Suppressor macrophage treated with lipopolysaccharide for 4 hours (primary cell): ENCODE measurements at regions not wholly inside any gene's neighbourhood (a gene's known extent, or its start where the extent isn't known, plus 50 kb on each side); places are given as distances from the start of the nearest gene placed in this dataset.
A peak's percentile ranks its signal among the peaks of the same experiment; 100 is the strongest.
"Not testable (repeated sequence)": the region's sequence is repeated elsewhere in the genome, so short reads cannot be mapped to it uniquely, and the experiment has no call there.

ENCODE experiments used
- DNase-seq: peaks from one replicate; pipeline ENCODE4 v3.0.0-alpha.2; 2020

DNA sequence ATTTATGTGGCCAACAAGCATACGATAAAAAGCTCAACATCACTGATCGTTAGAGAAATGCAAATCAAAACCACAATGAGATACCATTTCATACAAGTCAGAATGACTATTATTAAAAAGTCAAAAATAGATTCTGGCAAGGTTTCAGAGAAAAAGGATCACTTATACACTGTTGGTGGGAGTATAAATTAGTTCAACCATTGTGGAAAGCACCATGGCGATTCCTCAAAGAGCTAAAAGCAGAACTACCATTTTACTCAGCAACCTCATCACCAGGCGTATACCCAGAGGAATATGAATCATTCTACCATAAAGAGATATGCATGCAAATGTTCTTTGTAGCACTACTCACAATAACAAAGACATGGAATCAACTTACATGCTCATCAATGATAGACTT is 478.7 kb upstream of the GALNTL6 start:
- DNase-seq: no peak

DNA sequence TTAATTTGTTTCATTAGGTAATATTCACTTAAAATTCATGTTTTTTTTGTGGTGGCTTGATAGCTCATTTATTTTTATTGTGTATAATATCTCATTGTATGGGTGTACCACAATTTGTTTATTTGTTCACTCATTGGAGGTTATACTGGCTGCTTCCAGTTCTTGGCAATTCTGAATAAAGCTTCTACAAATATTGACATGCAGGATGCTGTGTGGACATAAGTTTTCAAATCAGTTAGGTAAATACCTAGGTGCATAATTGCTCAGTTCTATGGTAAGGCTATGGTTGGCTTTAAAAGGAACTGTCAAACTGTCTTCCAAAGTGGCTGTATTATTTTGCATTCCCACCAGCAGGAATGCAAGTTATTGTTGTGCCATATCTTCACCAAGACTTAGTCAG is 504.5 kb upstream of the GALNTL6 start:
- DNase-seq: no peak

DNA sequence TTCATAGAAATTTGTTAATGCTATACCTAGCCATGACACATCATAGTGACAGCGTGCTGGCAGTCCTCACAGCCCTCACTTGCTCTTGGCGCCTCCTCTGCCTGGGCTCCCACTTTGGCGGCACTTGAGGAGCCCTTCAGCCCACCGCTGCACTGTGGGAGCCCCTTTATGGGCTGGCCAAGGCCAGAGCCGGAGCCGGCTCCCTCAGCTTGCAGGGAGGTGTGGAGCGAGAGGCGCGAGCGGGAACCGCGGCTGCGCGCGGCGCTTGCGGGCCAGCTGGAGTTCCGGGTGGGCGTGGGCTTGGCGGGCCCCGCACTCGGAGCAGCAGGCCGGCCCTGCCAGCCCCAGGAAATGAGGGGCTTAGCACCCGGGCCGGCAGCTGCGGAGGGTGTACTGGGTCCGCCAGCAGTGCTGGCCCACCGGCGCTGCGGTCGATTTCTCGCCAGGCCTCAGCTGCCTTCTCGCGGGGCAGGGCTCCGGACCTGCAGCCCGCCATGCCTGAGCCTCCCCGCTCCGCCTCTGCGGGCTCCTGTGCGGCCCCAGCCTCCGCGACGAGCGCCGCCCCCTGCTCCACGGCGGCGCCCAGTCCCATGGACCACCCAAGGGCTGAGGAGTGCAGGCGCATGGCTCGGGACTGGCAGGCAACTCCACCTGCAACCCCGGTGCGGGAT is 515.0 kb upstream of the GALNTL6 start:
- not testable (repeated sequence) for DNase-seq

DNA sequence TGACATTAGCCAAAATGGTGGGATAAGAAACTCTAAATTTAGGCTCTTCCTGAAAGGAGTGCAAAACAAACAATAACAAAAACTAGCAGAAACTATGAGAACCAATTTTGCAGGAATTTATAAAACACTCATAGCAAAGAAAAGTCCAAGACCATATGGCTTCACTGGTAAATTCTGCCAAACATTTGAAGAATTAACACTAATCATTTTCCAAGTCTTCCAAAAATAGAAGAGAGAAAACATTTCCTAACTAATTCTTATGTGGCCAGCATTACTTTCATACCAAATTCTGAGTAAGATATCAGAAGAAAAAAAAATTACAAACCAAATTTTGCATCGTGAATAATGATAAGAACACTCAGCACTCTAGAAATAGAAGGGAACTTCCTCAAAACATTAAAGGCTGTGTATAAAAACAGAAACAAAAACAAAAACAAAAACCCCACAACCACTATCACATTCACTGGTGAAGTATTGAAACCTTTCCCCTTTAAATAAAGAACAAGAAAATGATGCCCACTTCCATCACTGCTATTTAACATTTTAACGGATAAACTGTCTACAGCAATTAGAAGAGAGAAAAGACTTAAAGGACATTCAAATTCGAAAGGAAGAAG is 524.3 kb upstream of the GALNTL6 start:
- peak; percentile 0 for DNase-seq

DNA sequence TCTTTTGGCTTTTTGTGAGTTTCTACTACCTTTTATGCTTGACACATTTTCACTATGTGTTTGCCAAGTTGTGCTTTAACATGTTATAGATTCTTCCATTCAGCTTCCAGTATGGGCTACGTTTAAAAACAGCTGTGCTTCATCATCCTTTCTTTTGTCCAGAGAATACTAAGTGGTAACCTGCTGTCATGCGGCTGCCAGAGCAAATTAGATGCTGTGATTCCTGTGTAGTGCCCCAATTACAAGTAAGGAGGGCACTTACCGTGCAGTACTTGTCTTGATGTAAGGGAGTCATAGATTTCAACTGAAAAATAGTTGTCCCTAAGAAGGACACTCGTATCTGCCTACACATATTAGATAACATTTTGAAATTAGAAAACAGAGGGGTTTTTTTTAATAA is 531.8 kb upstream of the GALNTL6 start:
- DNase-seq: no peak

DNA sequence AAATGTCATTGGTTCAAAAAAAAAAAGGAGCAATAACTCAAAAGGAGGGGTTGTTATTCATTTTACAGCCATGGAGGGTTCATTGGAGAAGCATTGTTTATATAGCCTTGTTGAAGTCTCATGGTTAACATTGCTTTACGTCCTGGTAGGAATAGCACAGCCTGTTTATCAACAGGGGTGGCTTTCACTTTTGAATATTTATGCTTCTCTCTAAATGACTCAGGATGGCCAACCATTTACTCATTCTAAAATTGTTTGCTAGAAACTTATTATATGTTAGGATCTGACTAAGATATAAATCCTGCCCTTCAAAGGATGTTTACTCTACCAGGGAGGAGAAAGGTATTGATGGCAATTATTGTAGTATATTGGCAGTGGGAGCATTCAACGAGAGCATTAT is 534.1 kb upstream of the GALNTL6 start:
- no peak for DNase-seq

DNA sequence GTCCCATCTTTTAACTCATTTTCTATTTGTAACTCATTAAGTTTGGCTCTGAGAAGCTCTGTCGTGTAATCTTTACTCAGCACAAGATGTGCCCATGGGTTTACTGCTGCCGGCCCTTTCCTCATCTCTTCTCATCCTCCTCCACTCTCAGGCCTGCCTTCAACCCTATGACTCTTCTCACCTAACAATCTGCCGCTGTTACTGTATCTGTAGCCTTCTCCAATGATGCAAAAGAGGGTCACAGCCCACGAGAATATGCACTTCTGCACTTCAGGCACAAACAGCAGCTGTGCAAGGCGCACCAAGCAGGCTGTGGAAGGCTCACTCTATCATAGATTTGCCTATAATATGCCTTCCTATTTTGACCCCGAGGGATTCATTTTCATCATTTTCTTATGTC is 546.5 kb upstream of the GALNTL6 start:
- no peak for DNase-seq

DNA sequence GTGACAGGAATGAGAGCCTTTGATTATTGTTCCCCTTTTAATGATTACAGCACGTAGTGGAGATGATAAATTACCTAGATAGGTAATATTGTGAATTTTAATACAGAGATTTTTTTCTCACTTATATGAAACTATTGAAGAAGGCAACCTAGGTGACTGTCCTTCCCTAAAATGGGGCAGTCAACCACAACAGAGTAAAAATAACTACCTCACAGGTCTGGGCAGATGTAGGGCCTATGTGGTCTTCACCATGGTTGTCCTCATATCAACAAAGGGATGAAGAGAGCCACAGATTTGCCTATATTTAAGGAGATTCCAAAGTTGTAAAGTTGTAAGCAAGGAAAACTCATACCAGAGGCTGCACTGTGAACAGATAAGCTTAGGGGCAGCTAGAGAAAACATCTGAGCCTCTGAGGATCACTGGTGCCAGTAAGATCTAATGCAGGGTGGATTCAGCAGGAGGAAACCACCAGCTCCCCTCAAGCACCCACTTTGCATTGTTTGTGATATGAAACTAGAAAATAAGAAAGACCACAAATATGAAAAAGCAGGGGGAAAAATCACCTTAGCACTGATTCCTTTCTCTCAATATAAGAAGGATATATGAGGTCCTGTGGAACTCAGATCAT is 547.9 kb upstream of the GALNTL6 start:
- no peak for DNase-seq

DNA sequence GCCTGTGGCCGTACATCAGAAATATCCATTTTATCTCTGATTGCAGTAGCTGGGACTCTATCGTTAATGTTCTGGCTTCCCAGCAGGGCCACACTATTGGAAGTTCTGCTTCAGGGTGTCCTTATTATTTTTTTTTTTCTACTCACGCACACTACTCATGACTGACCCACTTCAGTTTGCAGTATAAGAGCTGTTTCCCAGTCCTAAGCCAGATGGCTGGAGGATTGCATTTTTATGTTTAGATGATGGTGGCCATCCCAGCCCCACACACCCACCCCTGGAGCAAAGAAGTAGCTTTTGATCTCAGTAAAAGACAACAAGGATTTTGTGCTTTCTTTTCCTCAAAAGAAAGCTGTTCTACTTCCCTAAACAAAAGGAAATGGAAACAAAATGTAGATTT is 557.0 kb upstream of the GALNTL6 start:
- DNase-seq: no peak

DNA sequence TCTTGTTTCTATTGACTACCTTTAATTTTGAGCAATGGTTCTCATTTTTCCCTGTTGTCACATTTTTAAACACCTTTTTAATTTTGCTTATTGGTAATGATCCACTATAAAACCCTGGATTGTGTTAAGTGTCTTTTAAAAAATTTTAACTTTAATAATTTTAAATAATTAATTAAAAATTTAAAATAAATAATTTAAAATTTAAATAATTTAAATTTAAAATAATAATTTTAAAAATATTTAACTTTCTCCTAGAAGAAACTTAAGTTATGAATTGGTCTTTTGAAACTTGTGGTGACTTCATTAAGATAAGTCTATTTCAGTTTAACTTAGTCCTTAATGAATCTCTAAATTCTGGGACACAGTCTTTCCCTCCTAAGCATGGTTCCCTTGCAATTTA is 566.3 kb upstream of the GALNTL6 start:
- DNase-seq: no peak

DNA sequence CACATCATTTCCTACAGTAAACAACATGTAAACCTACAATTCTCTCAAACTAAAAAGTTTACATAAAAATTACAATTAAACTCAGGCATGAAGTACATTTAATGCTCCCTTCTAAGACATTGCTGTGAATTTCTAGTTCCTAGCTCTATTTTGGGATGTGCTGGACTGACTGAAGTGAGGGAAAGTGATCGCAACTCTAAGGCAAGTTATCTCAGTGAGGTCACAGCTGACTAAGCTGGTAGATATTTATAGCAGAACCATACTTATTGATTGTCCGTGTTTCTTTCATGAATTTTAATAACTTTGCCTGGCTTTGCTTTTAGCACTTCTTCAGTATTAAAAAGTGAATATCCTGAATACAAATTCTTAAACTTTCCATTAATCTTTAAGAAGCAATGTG is 570.4 kb upstream of the GALNTL6 start:
- no peak for DNase-seq

DNA sequence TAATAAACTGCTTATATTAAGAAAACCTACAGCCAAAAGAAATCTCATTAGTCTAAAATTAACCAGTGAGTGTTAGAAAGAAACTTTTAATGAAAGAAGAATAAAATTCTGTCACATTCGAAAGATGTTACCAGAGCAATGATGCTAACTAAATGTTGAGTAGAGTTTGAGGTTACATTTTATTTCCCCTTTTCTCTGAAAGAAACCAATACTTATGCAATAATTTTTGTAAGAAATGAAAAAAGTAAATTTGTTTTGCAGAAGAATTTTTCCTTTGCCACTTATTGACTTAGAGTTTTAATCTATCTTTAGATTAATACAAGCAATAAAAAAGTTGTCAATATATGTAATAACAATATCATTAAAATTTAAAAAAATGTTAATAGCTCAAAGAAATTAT is 574.0 kb upstream of the GALNTL6 start:
- peak; percentile 11 for DNase-seq

DNA sequence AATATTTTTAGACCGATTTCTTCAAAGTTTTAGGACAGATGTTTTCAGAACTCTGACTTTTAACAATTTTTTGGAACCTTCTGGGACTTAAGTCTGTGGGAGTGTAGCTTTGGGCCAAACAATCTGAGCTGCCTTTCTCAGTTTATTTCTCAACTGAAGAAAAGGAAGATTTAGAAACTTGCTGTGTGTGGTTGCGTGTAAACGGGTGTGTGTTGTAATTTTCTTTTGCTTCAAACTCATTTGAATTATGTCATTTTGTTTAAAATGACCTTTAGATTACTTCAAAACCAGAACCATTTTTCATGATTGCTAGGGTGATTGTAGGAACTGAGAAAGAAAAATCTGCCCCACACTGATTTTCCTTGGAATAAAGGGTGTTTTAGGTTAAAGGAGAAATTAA is 577.7 kb upstream of the GALNTL6 start:
- DNase-seq: peak; percentile 54

DNA sequence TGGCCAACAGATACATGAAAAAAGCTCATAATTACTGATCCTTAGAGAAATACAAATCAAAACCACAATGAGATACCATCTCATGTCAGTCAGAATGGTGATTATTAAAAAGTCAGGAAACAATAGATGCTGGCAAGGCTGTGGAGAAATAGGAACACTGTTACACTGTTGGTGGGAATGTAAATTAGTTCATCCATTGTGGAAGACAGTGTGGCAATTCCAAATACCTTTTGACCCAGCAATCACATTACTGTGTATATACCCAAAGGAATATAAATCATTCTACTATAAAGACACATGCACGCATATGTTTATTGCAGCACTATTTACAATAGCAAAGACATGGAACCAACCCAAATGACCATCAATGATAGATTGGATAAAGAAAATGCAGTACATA is 583.9 kb upstream of the GALNTL6 start:
- not testable (repeated sequence) for DNase-seq

DNA sequence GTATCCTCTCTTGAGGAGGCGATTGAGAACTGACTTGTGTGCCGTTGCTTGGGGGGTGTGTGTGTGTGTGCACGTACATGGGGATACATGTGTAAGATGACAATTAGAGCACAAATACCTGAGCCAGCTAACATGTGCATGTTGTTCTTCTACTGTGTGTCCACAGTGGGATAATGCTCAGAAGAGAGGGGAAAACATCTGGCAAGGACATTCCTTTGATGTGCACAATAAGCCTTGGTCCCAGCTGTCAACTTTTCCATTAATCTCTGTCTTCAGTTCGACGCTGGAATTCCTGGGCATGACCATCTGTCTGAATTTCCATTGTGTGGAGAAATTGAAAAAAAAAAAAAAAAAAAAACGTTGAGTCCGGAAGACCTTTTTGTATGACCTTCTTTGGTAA is 592.0 kb upstream of the GALNTL6 start:
- DNase-seq: no peak

DNA sequence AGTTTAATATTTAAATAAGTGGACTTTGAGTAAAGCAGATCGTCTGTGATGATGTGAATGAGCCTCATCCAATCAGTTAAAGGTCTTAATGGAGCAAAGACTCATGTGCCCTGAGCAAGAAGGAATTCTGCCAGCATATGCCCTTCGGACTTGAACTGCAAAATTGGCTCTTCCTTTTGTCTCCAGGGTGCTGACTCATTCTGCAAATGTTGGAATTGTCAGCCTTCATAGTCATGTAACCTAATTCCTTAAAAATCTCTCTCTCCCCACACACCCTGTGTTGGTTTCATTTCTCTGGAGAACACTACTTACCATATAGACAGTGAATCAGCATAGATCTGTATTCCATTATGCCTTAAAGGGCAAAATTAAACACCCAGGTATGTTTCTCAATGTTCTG is 609.8 kb upstream of the GALNTL6 start:
- DNase-seq: no peak

DNA sequence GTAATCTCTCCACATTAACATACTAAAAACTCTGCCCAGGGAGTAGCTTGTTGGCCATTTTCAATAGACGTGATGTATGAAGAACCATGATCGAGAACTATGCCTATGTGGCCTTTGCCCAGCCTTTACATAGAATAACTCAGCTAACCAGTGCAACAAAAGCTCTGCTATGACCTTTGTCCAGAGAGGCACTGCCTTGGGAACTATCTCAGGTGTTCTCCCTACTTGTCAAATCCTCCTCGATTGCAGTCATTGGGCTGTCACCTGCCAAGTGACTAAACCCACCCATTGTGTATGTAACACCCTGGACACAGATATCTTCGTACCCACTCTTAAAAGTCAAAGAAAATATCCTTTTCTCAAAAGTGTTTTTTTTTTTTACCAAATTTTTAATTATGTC is 610.3 kb upstream of the GALNTL6 start:
- DNase-seq: no peak

DNA sequence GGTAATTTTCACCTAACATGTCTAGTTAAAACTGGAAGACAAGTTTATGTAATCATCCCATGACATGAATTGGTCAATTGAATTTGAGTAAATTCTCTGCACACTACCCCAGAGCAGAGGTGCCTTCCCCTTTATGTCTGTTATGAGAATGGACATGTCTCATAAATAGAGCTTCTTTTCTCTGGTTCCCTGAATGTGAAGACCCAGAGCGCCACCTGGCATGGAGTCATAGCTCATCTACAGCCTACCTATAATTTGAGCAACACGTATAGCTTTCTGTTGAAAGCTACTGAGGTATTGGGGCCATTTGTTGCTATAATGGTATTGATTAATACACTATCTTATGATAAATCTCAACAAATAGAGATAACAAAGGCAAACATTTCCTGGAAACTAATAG is 626.5 kb upstream of the GALNTL6 start:
- no peak for DNase-seq

DNA sequence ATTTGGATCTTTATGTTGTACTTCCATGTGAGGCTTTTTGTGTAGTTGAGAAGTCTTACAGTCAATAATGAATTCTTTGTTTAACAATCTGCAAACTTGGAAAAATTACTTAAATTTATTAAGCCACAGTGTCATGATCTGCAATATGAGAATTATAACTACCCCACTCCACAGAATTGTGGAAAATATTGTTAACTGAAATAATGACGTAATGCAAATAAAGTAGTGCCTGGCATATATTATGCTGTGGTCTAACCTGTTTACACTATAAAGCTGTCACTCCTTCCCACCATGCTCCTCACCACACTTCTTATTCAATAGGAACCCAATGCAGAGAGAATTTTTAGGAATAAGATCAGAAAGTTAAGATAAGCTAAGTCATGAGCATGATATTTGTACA is 632.1 kb upstream of the GALNTL6 start:
- no peak for DNase-seq

DNA sequence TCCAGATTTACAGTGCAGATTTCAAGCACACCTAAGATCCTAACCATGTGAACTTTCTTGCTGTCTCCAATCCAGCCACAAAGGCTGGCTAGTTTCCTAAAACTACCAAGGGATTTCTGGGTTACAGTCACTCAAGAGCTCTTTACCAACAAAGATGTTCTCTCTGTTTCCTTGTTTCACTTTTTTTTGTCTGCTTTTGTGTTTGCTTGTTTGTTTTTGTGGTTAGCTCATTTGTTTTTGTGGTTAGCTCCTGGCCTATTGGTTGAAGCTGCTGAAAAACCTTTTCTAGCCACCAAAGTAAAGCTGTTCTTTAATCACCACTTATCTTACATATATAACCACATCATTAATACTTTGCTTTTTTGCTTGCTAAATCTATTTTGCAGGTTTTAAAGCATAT is 642.5 kb upstream of the GALNTL6 start:
- no peak for DNase-seq

DNA sequence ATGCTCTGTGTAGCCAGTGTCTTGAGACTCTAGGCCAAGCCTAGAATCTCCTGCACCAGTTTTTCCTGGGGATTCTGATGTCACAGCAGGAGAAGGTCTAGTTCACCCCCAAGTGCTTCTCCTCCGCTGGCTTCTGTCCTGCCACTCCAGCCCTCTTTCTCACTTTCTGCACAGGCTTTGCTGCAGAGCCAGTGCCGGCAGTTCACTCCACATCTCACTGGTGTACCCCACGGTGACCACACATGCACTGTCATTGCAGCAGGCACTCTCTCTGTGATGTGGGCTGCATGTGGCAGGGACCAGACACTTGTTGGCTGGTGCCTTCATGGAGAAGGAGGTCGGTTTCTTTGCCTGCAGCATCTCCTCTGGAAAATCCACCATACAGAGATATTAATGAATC is 643.8 kb upstream of the GALNTL6 start:
- no peak for DNase-seq

DNA sequence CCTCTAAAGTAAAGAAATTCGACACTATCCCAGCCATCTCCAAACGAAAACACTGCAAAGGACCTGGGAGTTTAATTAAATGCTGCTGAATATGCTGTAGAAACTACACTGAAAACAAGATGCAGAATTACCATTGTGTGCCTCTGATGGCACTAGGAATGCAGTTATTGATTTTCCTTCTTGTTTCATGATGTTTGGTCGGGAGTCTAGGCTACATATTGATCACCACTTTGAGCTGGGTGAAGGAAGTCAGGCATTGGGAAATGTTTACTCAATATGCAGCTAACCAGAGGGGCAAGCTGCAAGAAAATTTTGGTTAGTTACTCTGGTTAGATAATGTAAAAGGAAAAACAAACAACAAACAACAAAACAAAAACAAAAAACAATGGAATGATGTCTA is 650.7 kb upstream of the GALNTL6 start:
- no peak for DNase-seq

DNA sequence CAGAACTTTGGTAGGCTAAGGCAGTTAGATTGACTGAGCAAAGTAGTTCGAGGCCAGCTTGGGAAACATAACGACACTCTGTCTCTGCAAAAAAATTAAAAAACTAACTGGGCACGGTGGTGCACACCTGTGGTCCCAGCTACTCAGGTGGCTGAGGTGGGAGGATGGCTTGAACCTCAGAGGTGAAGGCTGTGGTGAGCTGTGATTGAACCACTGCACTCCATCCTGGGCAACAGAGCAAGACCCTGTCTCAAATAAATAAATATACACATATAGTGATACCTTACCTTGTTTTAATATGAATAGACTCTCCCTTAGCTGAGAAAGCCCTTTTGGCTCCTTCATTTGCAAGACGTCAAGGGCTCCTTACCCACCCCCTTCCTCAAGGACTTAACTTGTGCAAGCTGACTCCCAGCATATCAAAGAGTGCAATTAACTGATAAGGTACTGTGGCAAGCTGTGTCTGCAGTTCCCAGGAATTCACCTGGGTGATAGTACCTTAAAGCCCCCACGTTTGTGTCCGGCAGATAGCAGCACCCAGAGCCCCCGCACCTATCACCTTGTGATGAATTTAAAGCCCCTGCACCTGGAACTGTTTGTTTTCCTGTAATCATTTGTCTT is 655.6 kb upstream of the GALNTL6 start:
- DNase-seq: no peak

DNA sequence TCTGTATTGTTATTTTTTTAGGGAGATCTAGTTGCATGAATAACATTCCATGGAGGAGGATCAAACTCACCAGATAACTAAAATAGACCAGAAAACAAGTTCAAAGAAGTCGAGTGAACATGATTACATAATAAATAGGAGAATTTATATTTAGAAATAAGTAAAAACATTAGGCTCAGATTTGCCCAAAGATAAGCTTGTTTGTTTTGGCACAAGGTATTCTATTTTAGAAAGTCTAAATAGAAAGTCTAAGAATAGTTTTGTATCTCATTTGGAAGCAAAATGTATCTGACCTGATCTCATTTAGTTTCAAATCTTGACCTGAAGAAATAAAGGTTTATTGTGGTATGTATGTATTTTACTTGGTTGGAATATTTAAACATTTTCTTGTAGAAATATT is 670.6 kb upstream of the GALNTL6 start:
- DNase-seq: no peak
